K562 (cell line): ENCODE measurements at regions not wholly inside any gene's neighbourhood (a gene's known extent, or its start where the extent isn't known, plus 50 kb on each side); places are given as distances from the start of the nearest gene placed in this dataset.
"Not testable (repeated sequence)": the region's sequence is repeated elsewhere in the genome, so short reads cannot be mapped to it uniquely, and the experiment has no call there.

Source experiments
- ATAC-seq: fragments of 200-7000 bp; cut with Tn5 transposase; 3 replicates; pipeline ENCODE4 v1.9.1; 2020; ENCODE audit warnings: moderate library complexity
- BruUV-seq: library from RNA; stranded (reverse); fragments of 400-500 nt; replicated peaks from 2 replicates; lab custom pipeline; 2021; lab: Mats Ljungman, UMichigan
- CTCF ChIA-PET: fragments of 300-600 bp; formaldehyde crosslinking; extraction: SDS; loops from one replicate; lab custom pipeline; 2021; ENCODE audit warnings: low intra/inter-chr PET ratio; lab: Yijun Ruan, JAX
- POLR2A ChIA-PET: fragments of 300-600, 350-650 bp; sonication (Branson Sonifier 250); formaldehyde crosslinking; extraction: SDS; loops from one replicate; lab custom pipeline; 2021; ENCODE audit warnings: antibody characterized with exemption, inconsistent platforms; lab: Yijun Ruan, JAX
- DNase-seq, 4 experiments: peaks; one replicate each; pipeline versions ENCODE4 v3.0.0 to v3.0.0-alpha.2; 2011 to 2018; ENCODE audit warnings: low spot score in 3 of 4, mixed read lengths in 3 of 4; ENCODE audit errors: extremely low read depth in 1 of 4
- FAIRE-seq: peaks from 2 replicates; lab custom pipeline; 2011; peaks lifted over from hg19 to GRCh38; lab: Jason Lieb, UNC
- H2AFZ ChIP-seq: 2 replicates; pipeline ENCODE4 v1.6.0; 2011; ENCODE audit warnings: low read depth, low read length, control low read depth, inconsistent platforms
- H3K27ac ChIP-seq: fragments of 200-600 bp; 3 replicates; pipeline ENCODE4 v1.8.0; 2011; ENCODE audit warnings: low read depth, mild to moderate bottlenecking, control low read depth, inconsistent platforms, low read length, moderate library complexity, mixed read lengths; ENCODE audit errors: extremely low read depth
- H3K27me3 ChIP-seq, 2 experiments: fragments of 300-600 bp in 1 of 2; 2 replicates in 1 of 2; 3 replicates in 1 of 2; pipeline versions ENCODE4 v1.6.0 to v1.8.0; 2011; ENCODE audit warnings: inconsistent platforms in 2 of 2, low read length in 2 of 2, mild to moderate bottlenecking in 1 of 2, mixed read lengths in 1 of 2, moderate library complexity in 1 of 2; ENCODE audit not compliant: control insufficient read depth in 2 of 2, insufficient read depth in 2 of 2
- H3K36me3 ChIP-seq: fragments of 300-600 bp; 3 replicates; pipeline ENCODE4 v1.8.0; 2011; ENCODE audit warnings: mild to moderate bottlenecking, low read length, inconsistent platforms; ENCODE audit not compliant: control insufficient read depth, insufficient read depth
- H3K4me1 ChIP-seq, 2 experiments: fragments of 200-600 bp in 1 of 2; replicated peaks in 1 of 2; 2 replicates in 1 of 2; 3 replicates in 1 of 2; pipeline versions ENCODE4 v1.5.1 to v1.8.0; 2011; ENCODE audit warnings: inconsistent platforms in 2 of 2, low read length in 2 of 2, mild to moderate bottlenecking in 1 of 2, mixed read lengths in 1 of 2, moderate library complexity in 1 of 2; ENCODE audit not compliant: control insufficient read depth in 2 of 2, insufficient read depth in 2 of 2
- H3K4me2 ChIP-seq: 2 replicates; pipeline ENCODE4 v1.6.1; 2011; ENCODE audit warnings: low read length, control low read depth, inconsistent platforms, mixed read lengths; ENCODE audit not compliant: insufficient read depth
- H3K4me3 ChIP-seq: fragments of 200-600 bp; sonication (generic), shearing (Covaris generic); 2 replicates; pipeline ENCODE4 v1.5.1; 2016; ENCODE audit warnings: control low read depth, inconsistent platforms
- H3K79me2 ChIP-seq: fragments of 200-600 bp; 3 replicates; pipeline ENCODE4 v1.8.0; 2011; ENCODE audit warnings: low read length, inconsistent platforms; ENCODE audit not compliant: control insufficient read depth, insufficient read depth
- H3K9ac ChIP-seq, 2 experiments: 2 replicates each; pipeline versions ENCODE4 v1.6.0 to v1.6.1; 2011; ENCODE audit warnings: low read depth in 2 of 2, low read length in 2 of 2, control low read depth in 1 of 2, inconsistent platforms in 1 of 2, mild to moderate bottlenecking in 1 of 2, mixed read lengths in 1 of 2; ENCODE audit not compliant: insufficient read depth in 1 of 2
- H3K9me1 ChIP-seq: one replicate; pipeline ENCODE4 v1.6.0; 2011; ENCODE audit warnings: inconsistent platforms, mild to moderate bottlenecking, low read length, moderate library complexity; ENCODE audit not compliant: control insufficient read depth, insufficient read depth
- H3K9me3 ChIP-seq: replicated peaks from 2 replicates; pipeline ENCODE4 v1.5.1; 2011; ENCODE audit warnings: low read depth, low read length, inconsistent platforms; ENCODE audit not compliant: control insufficient read depth, insufficient read depth
- H4K20me1 ChIP-seq: replicated peaks from 2 replicates; pipeline ENCODE4 v1.6.1; 2011; ENCODE audit warnings: low read length, inconsistent platforms, mixed read lengths; ENCODE audit not compliant: control insufficient read depth, insufficient read depth
- FOSL1 ChIP-seq: fragments of 200-800 bp; sonication (Bioruptor generic); conservative IDR thresholded peaks from 2 replicates; pipeline ENCODE4 v1.6.1; 2016; ENCODE audit warnings: missing genetic modification characterization, missing compliant biosample characterization
- RBFOX2 ChIP-seq: fragments of 200-400 bp; formaldehyde crosslinking; IDR thresholded peaks from 2 replicates; pipeline ENCODE4 v1.6.1; 2017; ENCODE audit warnings: low read depth, mild to moderate bottlenecking, low read length, moderate library complexity
- TEAD4 ChIP-seq, 2 experiments: sonication (generic) in 1 of 2; formaldehyde crosslinking in 1 of 2; IDR thresholded peaks; 2 replicates each; pipeline versions ENCODE4 v1.6.1 to v1.8.0; 2012 to 2022; ENCODE audit warnings: borderline replicate concordance in 1 of 2, inconsistent platforms in 1 of 2, low read length in 1 of 2, mild to moderate bottlenecking in 1 of 2, missing genetic modification reagents in 1 of 2
- YY1 ChIP-seq, 3 experiments: IDR thresholded peaks; 2 replicates each; pipeline ENCODE4 v1.6.1; 2011; ENCODE audit warnings: low read length in 2 of 3, mild to moderate bottlenecking in 2 of 3, moderate library complexity in 2 of 3, borderline replicate concordance in 1 of 3, control low read depth in 1 of 3, low read depth in 1 of 3; ENCODE audit not compliant: insufficient read depth in 3 of 3, insufficient replicate concordance in 2 of 3, control insufficient read depth in 1 of 3, insufficient read length in 1 of 3; ENCODE audit errors: extremely low read depth in 1 of 3
- WGBS: fragments of 100-300 bp; shearing (Covaris generic); methylation state at CpG from one replicate; pipeline ENCODE4 v1.1.6; 2016; ENCODE audit warnings: low coverage, mixed read lengths; ENCODE audit not compliant: insufficient coverage; ENCODE audit errors: missing lambda C conversion rate; 5-methylcytosine and 5-hydroxymethylcytosine counted together
- in situ Hi-C: fragments of 300-500 bp; cut with MboI; formaldehyde crosslinking; loops from 4 replicates; pipeline ENCODE4 v1.15.0; 2018; ENCODE audit warnings: inconsistent platforms, mixed read lengths
- intact Hi-C: fragments of 100-400 bp; cut with micrococcal nuclease; formaldehyde crosslinking; loops from 2 replicates; pipeline ENCODE4 v1.14.2; 2022

DNA sequence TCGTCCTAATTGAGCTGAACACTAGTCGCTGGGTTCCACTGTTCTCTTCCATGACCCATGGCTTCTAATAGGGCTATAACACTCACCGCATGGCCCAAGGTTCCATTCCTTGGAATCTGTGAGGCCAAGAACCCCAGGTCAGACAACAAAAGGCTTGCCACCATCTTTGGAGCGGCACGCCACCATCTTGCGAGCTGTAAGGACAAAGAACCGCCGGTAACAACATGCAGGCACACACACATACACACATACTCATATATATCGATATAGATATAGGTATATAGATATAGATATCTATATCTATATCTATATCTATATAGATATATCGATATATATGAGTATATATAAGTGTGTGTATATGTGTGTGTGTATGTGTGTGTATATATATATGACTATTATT is 657.7 kb downstream of the PRIM2 start:
- H3K9me3 ChIP-seq, CTCF ChIA-PET, in situ Hi-C loops, H4K20me1 ChIP-seq, intact Hi-C loops, BruUV-seq, H3K79me2 ChIP-seq, H3K36me3 ChIP-seq, H3K9me1 ChIP-seq, FAIRE-seq, H3K4me1 ChIP-seq, H3K27me3 ChIP-seq: not testable (repeated sequence)
- peak overlapping the region; percentile 56; the same call in 1 of the 3 replicates for H3K27ac ChIP-seq
- POLR2A ChIA-PET = interaction anchor here (1.6 kb wide), 1 partner anchor 14 kb away, joined by 5 read pairs; no protein-coding TSS in a partner anchor
- H3K4me2 ChIP-seq = peak overlapping the region; percentile 46
- H3K9ac ChIP-seq = peak overlapping the region in 1 of 2 experiments; percentile 44; a peak in 2 of 4 replicates
- peak overlapping the region; percentile 86; the same call in 1 of the 2 replicates for H2AFZ ChIP-seq
- ATAC-seq (peak; percentile 59), DNase-seq (peak in 1 of 4 experiments; percentile 14)
- TF ChIP-seq RBFOX2 (0 out of 2 replicates have a peak, but pooled peaks have one; percentile 4), YY1 (IDR thresholded peaks at IDR 0.05; ENCODE audit: borderline replicate concordance in 1 of 3, control insufficient read depth in 1 of 3, extremely low read depth in 1 of 3, insufficient read depth in 3 of 3, insufficient read length in 1 of 3, insufficient replicate concordance in 2 of 3, low read depth in 1 of 3, low read length in 2 of 3) (peak in 2 of 3 experiments; percentile 27 to 79)
- H3K4me3 ChIP-seq = peak overlapping the region; percentile 19; the same call in 1 of the 2 replicates
- 11% methylated on average over 10 of the region's 10 CpGs for WGBS

DNA sequence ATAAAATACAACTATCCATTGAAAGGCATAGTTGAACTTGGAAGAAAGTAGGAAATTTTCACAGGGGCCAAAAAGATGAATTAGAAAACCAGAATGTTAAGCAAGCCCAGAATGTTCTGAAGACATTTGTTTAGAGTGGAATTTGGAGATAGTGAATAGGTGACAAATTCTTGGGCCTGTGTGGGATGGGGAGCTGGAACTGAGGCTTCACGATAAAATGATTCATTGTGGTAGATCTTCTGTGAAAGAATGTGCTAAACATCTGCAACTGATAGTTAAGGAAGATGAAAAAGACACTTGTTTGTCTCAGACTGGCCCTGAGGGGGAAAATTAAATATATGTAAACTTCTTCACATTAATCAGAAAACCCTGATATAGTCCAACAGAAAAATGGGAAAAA is 658.9 kb downstream of the PRIM2 start:
- H2AFZ ChIP-seq; H3K9me3 ChIP-seq; H3K27ac ChIP-seq; H3K9ac ChIP-seq; H3K36me3 ChIP-seq; H3K9me1 ChIP-seq; in situ Hi-C loops; H3K27me3 ChIP-seq; H3K4me2 ChIP-seq; H3K4me3 ChIP-seq; DNase-seq; BruUV-seq; H3K79me2 ChIP-seq; TF ChIP-seq TEAD4 (CRISPR knock-in tag; IDR thresholded peaks at IDR 0.05; ENCODE audit: borderline replicate concordance): not testable (repeated sequence)
- 0% methylated on average over 1 of the region's 1 CpG for WGBS
- TF ChIP-seq TEAD4 (IDR thresholded peaks at IDR 0.05; ENCODE audit: low read length) (peak; percentile 60), FOSL1 (peak; percentile 78)
- TF ChIP-seq, all 486 proteins: peak for 2; not testable (repeated sequence) for 484
- H3K4me1 ChIP-seq, CTCF ChIA-PET, POLR2A ChIA-PET, H4K20me1 ChIP-seq, intact Hi-C loops: not testable (repeated sequence)
- ATAC-seq = peak; percentile 47
- peak; percentile 66 for FAIRE-seq

DNA sequence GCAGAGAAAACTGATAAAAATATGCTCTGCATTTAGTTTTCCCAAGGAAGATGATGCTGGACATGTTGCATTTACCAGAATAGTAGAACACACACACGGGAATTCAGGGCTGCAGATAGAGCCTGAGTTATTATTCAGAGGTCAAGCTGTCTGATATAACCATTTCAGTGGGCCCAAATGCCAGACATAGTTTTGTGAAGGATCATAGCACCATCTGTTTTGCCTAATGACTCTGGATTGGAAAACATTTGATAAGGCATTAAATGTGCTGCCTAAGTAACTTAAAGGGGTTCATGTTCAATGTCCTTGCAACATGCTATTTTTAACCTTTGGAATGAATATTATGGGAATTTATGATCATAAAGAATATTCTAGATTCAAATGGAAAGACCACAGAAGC is 666.2 kb downstream of the PRIM2 start:
- H3K36me3 ChIP-seq, BruUV-seq, DNase-seq, H3K4me3 ChIP-seq, H2AFZ ChIP-seq, H3K79me2 ChIP-seq, ATAC-seq, H3K27ac ChIP-seq, H4K20me1 ChIP-seq, H3K9ac ChIP-seq, H3K9me1 ChIP-seq, POLR2A ChIA-PET, CTCF ChIA-PET, FAIRE-seq, H3K4me2 ChIP-seq, intact Hi-C loops, H3K4me1 ChIP-seq, in situ Hi-C loops, H3K9me3 ChIP-seq, H3K27me3 ChIP-seq: not testable (repeated sequence)
- WGBS = 0% methylated on average over 1 of the region's 1 CpG
